CD14-positive monocyte (primary cell): ENCODE measurements at regions not wholly inside any gene's neighbourhood (a gene's known extent, or its start where the extent isn't known, plus 50 kb on each side); places are given as distances from the start of the nearest gene placed in this dataset.

Experiments used
- DNase-seq, 3 donors: peaks; one replicate each; pipeline ENCODE4 v3.0.0-alpha.2; 2011 to 2022
- H2AFZ ChIP-seq: 2 replicates; pipeline ENCODE4 v1.6.0; 2012; ENCODE audit warnings: mild to moderate bottlenecking, low read depth, low read length, inconsistent platforms; ENCODE audit not compliant: insufficient read depth, poor library complexity, severe bottlenecking
- H3K27ac ChIP-seq, 2 donors: 1 replicate in 1 of 2; 2 replicates in 1 of 2; pipeline ENCODE4 v1.5.1; 2012 to 2013; ENCODE audit warnings: low read length in 2 of 2, control low read depth in 1 of 2, inconsistent platforms in 1 of 2, low read depth in 1 of 2, mild to moderate bottlenecking in 1 of 2
- H3K27me3 ChIP-seq, 2 donors: one replicate each; pipeline versions ENCODE4 v1.6.0 to v1.6.1; 2011 to 2013; ENCODE audit warnings: low read length in 2 of 2; ENCODE audit not compliant: control insufficient read depth in 2 of 2, insufficient read depth in 2 of 2
- H3K36me3 ChIP-seq, 2 donors: replicated peaks in 1 of 2; 1 replicate in 1 of 2; 2 replicates in 1 of 2; pipeline versions ENCODE4 v1.5.1 to v1.6.1; 2012 to 2013; ENCODE audit warnings: low read length in 2 of 2, control low read depth in 1 of 2, inconsistent platforms in 1 of 2, mild to moderate bottlenecking in 1 of 2; ENCODE audit not compliant: insufficient read depth in 2 of 2, control insufficient read depth in 1 of 2
- H3K4me1 ChIP-seq, 2 donors: 1 replicate in 1 of 2; 2 replicates in 1 of 2; pipeline versions ENCODE4 v1.5.1 to v1.6.1; 2012 to 2013; ENCODE audit warnings: low read length in 2 of 2, control low read depth in 1 of 2, inconsistent platforms in 1 of 2, mild to moderate bottlenecking in 1 of 2, moderate library complexity in 1 of 2; ENCODE audit not compliant: insufficient read depth in 2 of 2, control insufficient read depth in 1 of 2
- H3K4me2 ChIP-seq: replicated peaks from 2 replicates; pipeline ENCODE3; 2012; ENCODE audit warnings: low read length, moderate library complexity, mild to moderate bottlenecking; ENCODE audit not compliant: poor library complexity, severe bottlenecking; ENCODE audit errors: extremely low read depth
- H3K4me3 ChIP-seq, 3 experiments: fragments of 200-600 bp in 1 of 3; sonication (generic) in 1 of 3; replicated peaks in 1 of 3; 1 replicate in 2 of 3; 2 replicates in 1 of 3; pipeline ENCODE4 v1.5.1; 2011 to 2013; ENCODE audit warnings: low read length in 3 of 3, mild to moderate bottlenecking in 3 of 3, control low read depth in 2 of 3, low read depth in 2 of 3, inconsistent platforms in 1 of 3, moderate library complexity in 1 of 3
- H3K79me2 ChIP-seq: 2 replicates; pipeline ENCODE4 v1.6.0; 2012; ENCODE audit warnings: mild to moderate bottlenecking, control low read depth, inconsistent platforms, low read length, moderate library complexity; ENCODE audit not compliant: insufficient read depth
- H3K9ac ChIP-seq: 2 replicates; pipeline ENCODE4 v1.6.0; 2017; ENCODE audit warnings: low read length, mild to moderate bottlenecking; ENCODE audit not compliant: insufficient read depth, poor library complexity, severe bottlenecking
- H3K9me3 ChIP-seq, 2 donors: replicated peaks in 1 of 2; 1 replicate in 1 of 2; 2 replicates in 1 of 2; pipeline versions ENCODE4 v1.5.1 to v1.6.1; 2012 to 2013; ENCODE audit warnings: low read length in 2 of 2, control low read depth in 1 of 2; ENCODE audit not compliant: control insufficient read depth in 1 of 2, insufficient read depth in 1 of 2
- H4K20me1 ChIP-seq: 2 replicates; pipeline ENCODE4 v1.6.0; 2012; ENCODE audit warnings: mild to moderate bottlenecking, low read length, control low read depth, moderate library complexity; ENCODE audit not compliant: insufficient read depth
- H3K27ac Mint-ChIP-seq, 7 donors: one replicate each; pipeline ENCODE4 v1.8.0; 2020; ENCODE audit warnings: mild to moderate bottlenecking in 7 of 7, mixed read lengths in 7 of 7, moderate library complexity in 6 of 7, inconsistent platforms in 2 of 7
- H3K27me3 Mint-ChIP-seq, 3 donors: one replicate each; pipeline ENCODE4 v1.8.0; 2021 to 2022; ENCODE audit warnings: low read depth in 3 of 3, mild to moderate bottlenecking in 3 of 3, mixed read lengths in 3 of 3, moderate library complexity in 3 of 3, inconsistent platforms in 1 of 3
- H3K36me3 Mint-ChIP-seq, 2 donors: one replicate each; pipeline ENCODE4 v1.8.0; 2020; ENCODE audit warnings: mixed read lengths in 2 of 2, inconsistent platforms in 1 of 2, mild to moderate bottlenecking in 1 of 2
- H3K4me1 Mint-ChIP-seq: one replicate; pipeline ENCODE4 v1.8.0; 2020; ENCODE audit warnings: mild to moderate bottlenecking, mixed read lengths
- H3K4me3 Mint-ChIP-seq, 2 donors: one replicate each; pipeline ENCODE4 v1.8.0; 2020; ENCODE audit warnings: mild to moderate bottlenecking in 2 of 2, mixed read lengths in 2 of 2, moderate library complexity in 1 of 2
- H3K9me3 Mint-ChIP-seq, 7 donors: one replicate each; pipeline ENCODE4 v1.8.0; 2020 to 2022; ENCODE audit warnings: mixed read lengths in 7 of 7, mild to moderate bottlenecking in 6 of 7, moderate library complexity in 6 of 7, inconsistent platforms in 2 of 7
- WGBS: methylation state at CpG from one replicate; pipeline ENCODE4 v1.1.5; 2013; ENCODE audit warnings: missing lambda C conversion rate; ENCODE audit not compliant: insufficient coverage; 5-methylcytosine and 5-hydroxymethylcytosine counted together
- intact Hi-C, 2 donors: fragments of 100-400 bp; cut with micrococcal nuclease; formaldehyde crosslinking; loops; one replicate each; pipeline versions ENCODE4 v1.15.0 to v1.15.1; 2023
- TF ChIP-seq, protein P1 (sequence below): fragments of 200-600 bp; IDR thresholded peaks from one replicate; pipeline ENCODE4 v1.8.0; 2022; ENCODE audit warnings: antibody characterized with exemption, mild to moderate bottlenecking

DNA sequence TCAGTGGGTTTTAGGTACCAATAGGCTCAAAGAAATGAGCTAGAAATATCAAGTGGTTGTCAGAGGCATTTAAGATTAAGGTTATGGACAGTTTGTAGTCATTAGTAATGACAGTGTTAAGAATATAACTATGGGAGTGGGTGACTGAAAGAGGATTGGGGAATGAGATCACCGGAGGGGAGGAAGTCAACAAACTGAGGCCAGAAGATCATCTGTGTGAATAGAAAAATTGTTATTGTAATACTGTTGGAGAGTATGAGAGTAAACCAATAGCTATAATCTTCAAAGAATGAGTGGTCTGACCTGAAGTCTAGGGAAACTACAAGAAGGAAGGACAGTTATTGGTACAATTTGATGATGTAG is 197.1 kb downstream of the TANC2 start:
- H3K27me3 ChIP-seq, result no peaks in the 10 kb centered on the region
- H3K36me3 ChIP-seq, result no peaks in the 10 kb centered on the region
- no peak for DNase-seq
- H3K9me3 ChIP-seq, result no peaks in the 10 kb centered on the region
- no peak overlapping the region for H3K4me3 ChIP-seq
- 69% methylated on average over 1 of the region's 1 CpG for WGBS
- no peak overlapping the region for H3K4me2 ChIP-seq
- Mint-ChIP-seq H3K9me3 (peaks cover 0 to 3% (median 0%) of the 10 kb centered on the region in 7 donors), H3K27me3 (no peaks in the 10 kb centered on the region), H3K36me3 (no peaks in the 10 kb centered on the region), H3K27ac (no peak overlapping the region), H3K4me3 (no peak overlapping the region), H3K4me1 (peaks cover 6% of the 10 kb centered on the region)
- TF ChIP-seq, protein P1, sequence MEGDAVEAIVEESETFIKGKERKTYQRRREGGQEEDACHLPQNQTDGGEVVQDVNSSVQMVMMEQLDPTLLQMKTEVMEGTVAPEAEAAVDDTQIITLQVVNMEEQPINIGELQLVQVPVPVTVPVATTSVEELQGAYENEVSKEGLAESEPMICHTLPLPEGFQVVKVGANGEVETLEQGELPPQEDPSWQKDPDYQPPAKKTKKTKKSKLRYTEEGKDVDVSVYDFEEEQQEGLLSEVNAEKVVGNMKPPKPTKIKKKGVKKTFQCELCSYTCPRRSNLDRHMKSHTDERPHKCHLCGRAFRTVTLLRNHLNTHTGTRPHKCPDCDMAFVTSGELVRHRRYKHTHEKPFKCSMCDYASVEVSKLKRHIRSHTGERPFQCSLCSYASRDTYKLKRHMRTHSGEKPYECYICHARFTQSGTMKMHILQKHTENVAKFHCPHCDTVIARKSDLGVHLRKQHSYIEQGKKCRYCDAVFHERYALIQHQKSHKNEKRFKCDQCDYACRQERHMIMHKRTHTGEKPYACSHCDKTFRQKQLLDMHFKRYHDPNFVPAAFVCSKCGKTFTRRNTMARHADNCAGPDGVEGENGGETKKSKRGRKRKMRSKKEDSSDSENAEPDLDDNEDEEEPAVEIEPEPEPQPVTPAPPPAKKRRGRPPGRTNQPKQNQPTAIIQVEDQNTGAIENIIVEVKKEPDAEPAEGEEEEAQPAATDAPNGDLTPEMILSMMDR, result no peak
- no peaks in the 10 kb centered on the region for H3K79me2 ChIP-seq
- peaks cover 4 to 9% of the 10 kb centered on the region in 2 donors for H3K4me1 ChIP-seq
- no peak overlapping the region for H3K9ac ChIP-seq
- no peak overlapping the region for H3K27ac ChIP-seq
- H2AFZ ChIP-seq, result no peak overlapping the region
- intact Hi-C loops, result no loop called here
- H4K20me1 ChIP-seq, result no peaks in the 10 kb centered on the region

DNA sequence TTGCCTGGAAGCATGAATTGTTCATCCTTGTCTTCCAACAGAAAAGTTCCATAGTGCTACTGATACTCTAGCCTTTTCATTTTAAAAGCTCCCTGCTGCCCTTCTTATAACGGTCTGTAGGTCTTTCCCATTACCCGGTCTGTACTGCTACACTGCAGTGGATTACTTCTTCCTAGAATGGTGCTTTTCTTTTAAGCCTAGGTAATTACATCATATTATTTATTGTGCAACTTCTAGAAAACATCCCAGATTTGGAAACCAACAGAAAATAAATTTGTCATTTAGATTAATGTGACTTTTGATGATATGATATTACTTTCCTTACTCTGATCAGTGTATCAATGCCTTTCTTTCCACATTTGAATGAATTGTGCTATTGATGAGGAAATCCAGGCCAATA is 199.4 kb downstream of the TANC2 start:
- TF ChIP-seq, protein P1, result no peak
- no peaks in the 10 kb centered on the region for H3K36me3 Mint-ChIP-seq
- WGBS, result no CpG with 5 or more reads among the region's 2 CpGs
- Histone ChIP-seq H3K27me3 (no peaks in the 10 kb centered on the region), H3K4me3 (no peak overlapping the region), H3K36me3 (no peaks in the 10 kb centered on the region), H3K27ac (no peak overlapping the region), H3K4me2 (no peak overlapping the region), H3K9ac (no peak overlapping the region), H3K79me2 (no peaks in the 10 kb centered on the region), H3K9me3 (no peaks in the 10 kb centered on the region), H3K4me1 (peaks cover 4 to 9% of the 10 kb centered on the region in 2 donors), H2AFZ (no peak overlapping the region), H4K20me1 (no peaks in the 10 kb centered on the region)
- no peak overlapping the region for H3K4me3 Mint-ChIP-seq
- intact Hi-C loops, result no loop called here
- H3K27ac Mint-ChIP-seq, result no peak overlapping the region
- H3K27me3 Mint-ChIP-seq, result peaks cover 0 to 2% (median 0%) of the 10 kb centered on the region in 3 donors
- DNase-seq, result peak in 2 of 3 donors; percentile 16 to 52
- H3K4me1 Mint-ChIP-seq, result peaks cover 6% of the 10 kb centered on the region
- peaks cover 0 to 4% (median 0%) of the 10 kb centered on the region in 7 donors for H3K9me3 Mint-ChIP-seq
